Ovary (tissue), 7 donors: ENCODE measurements at regions not wholly inside any gene's neighbourhood (a gene's known extent, or its start where the extent isn't known, plus 50 kb on each side); places are given as distances from the start of the nearest gene placed in this dataset.

Experiments
- DNase-seq, 5 donors: peaks; one replicate each; pipeline ENCODE4 v3.0.0-alpha.2; 2019 to 2020
- H3K27ac ChIP-seq, 2 donors: fragments of 200-600 bp; one replicate each; pipeline versions ENCODE4 v1.5.1 to v1.8.0; 2019 to 2022
- H3K27me3 ChIP-seq: fragments of 200-600 bp; one replicate; pipeline ENCODE4 v1.8.0; 2022
- H3K36me3 ChIP-seq: fragments of 200-600 bp; sonication (generic); one replicate; pipeline ENCODE4 v1.5.1; 2019
- H3K4me1 ChIP-seq: one replicate; pipeline ENCODE4 v1.8.1; 2013; ENCODE audit warnings: mild to moderate bottlenecking, moderate library complexity; ENCODE audit not compliant: insufficient read depth
- H3K4me3 ChIP-seq: fragments of 200-600 bp; sonication (generic); one replicate; pipeline ENCODE4 v1.5.1; 2017
- H3K9me3 ChIP-seq, 2 donors: fragments of 200-600 bp in 1 of 2; sonication (generic) in 1 of 2; one replicate each; pipeline versions ENCODE4 v1.5.1 to v1.8.1; 2013 to 2019; ENCODE audit warnings: mild to moderate bottlenecking in 1 of 2, moderate library complexity in 1 of 2
- EP300 ChIP-seq: sonication (generic); formaldehyde crosslinking; IDR thresholded peaks from one replicate; pipeline ENCODE4 v1.6.1; 2017; ENCODE audit warnings: antibody characterized with exemption
- POLR2A ChIP-seq: fragments of 450-650 bp; IDR thresholded peaks from one replicate; pipeline ENCODE4 v1.6.1; 2017; ENCODE audit warnings: antibody characterized with exemption, mild to moderate bottlenecking, moderate library complexity
- WGBS, 3 donors: extraction: QIAGEN DNeasy Blood & Tissue Kit in 1 of 3; methylation state at CpG; one replicate each; pipeline versions ENCODE4 v1.1.5 to v1.1.7; 2013 to 2017; 5-methylcytosine and 5-hydroxymethylcytosine counted together
- intact Hi-C, 4 donors: fragments of 100-400 bp; cut with DNase I; formaldehyde crosslinking; loops; one replicate each; pipeline versions ENCODE4 v1.11.0 to v1.15.1; 2022 to 2023
- TF ChIP-seq, protein P1 (sequence below), 3 donors: fragments of 450-650 bp in 2 of 3; fragments of 200-600 bp in 1 of 3; IDR thresholded peaks; one replicate each; pipeline versions ENCODE4 v1.5.1 to v1.8.0; 2016 to 2022; ENCODE audit warnings: antibody characterized with exemption in 3 of 3, mild to moderate bottlenecking in 1 of 3
- donor health status: DM: no; HTN: no; CAD: no; lungs with moderate emphysema.
- donor health status: DM: no; HTN: no; CAD: no.
- donor health status: Bipolar disorder and iron deficiency.
- donor health status: DM: no; HTN: no; CAD: no.
- donor health status: DM: yes; HTN: yes; CAD: no.

GRCh38 chr16:6218855-6219254, 1113.8 kb upstream of the RBFOX1 start:
- H3K27me3 ChIP-seq: no peaks in the 10 kb centered on the region
- no peak overlapping the region for H3K4me3 ChIP-seq
- DNase-seq: no peak
- H3K27ac ChIP-seq: no peak overlapping the region
- 38 to 54% (median 41%) methylated on average over 3 of the region's 3 CpGs for WGBS, 3 donors
- TF ChIP-seq, protein P1, sequence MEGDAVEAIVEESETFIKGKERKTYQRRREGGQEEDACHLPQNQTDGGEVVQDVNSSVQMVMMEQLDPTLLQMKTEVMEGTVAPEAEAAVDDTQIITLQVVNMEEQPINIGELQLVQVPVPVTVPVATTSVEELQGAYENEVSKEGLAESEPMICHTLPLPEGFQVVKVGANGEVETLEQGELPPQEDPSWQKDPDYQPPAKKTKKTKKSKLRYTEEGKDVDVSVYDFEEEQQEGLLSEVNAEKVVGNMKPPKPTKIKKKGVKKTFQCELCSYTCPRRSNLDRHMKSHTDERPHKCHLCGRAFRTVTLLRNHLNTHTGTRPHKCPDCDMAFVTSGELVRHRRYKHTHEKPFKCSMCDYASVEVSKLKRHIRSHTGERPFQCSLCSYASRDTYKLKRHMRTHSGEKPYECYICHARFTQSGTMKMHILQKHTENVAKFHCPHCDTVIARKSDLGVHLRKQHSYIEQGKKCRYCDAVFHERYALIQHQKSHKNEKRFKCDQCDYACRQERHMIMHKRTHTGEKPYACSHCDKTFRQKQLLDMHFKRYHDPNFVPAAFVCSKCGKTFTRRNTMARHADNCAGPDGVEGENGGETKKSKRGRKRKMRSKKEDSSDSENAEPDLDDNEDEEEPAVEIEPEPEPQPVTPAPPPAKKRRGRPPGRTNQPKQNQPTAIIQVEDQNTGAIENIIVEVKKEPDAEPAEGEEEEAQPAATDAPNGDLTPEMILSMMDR (IDR thresholded peaks at IDR 0.05): no peak
- TF ChIP-seq POLR2A: no peak
- TF ChIP-seq EP300: no peak
- H3K36me3 ChIP-seq: no peaks in the 10 kb centered on the region
- H3K4me1 ChIP-seq: no peaks in the 10 kb centered on the region
- intact Hi-C loops: no loop called here
- no peaks in the 10 kb centered on the region for H3K9me3 ChIP-seq

DNA sequence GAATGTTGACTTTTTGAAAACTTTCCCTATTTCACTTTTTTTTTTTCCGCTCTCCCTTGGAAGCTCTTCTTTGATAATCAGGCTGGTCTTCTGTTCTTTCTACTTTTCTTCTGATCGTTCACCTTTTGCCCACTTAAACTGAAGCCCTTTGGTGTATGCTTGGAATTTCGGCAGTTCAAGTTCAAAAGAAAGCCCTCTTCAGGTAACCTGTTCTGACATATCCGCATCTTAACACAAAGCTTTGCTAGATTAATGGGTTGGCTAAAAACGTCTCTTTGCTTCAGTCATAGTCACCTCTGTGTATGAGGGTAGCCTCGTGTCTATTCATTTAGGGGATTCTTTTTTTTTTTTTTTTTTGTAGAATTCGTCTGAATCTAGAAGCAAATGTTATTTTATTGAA, 1115.8 kb upstream of the RBFOX1 start:
- no peaks in the 10 kb centered on the region for H3K27me3 ChIP-seq
- 48 to 70% (median 50%) methylated on average over 7 of the region's 7 CpGs for WGBS, 3 donors
- H3K36me3 ChIP-seq: no peaks in the 10 kb centered on the region
- no peaks in the 10 kb centered on the region for H3K9me3 ChIP-seq
- no peak for DNase-seq
- H3K4me1 ChIP-seq: no peaks in the 10 kb centered on the region
- intact Hi-C loops: no loop called here
- no peak overlapping the region for H3K27ac ChIP-seq
- TF ChIP-seq EP300 (no peak), POLR2A (no peak)
- TF ChIP-seq, protein P1 (IDR thresholded peaks at IDR 0.05): no peak
- H3K4me3 ChIP-seq: no peak overlapping the region

DNA sequence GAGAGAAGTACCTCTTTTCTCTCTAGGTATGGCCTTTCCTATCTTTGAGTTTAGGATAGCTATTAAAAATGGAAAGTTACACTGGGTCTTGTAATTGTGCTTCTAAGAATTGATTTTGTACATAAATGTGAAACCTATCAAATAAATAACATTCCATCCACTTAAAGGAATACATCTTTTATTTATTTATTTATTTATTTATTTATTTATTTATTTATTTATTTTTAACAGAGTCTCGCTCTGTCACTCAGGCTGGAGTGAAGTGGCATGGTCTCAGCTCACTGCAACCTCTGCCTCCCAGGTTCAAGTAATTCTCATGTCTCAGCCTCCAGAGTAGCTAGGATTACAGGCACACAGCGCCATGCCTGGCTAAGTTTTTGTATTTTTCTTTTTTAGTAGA, 1114.0 kb upstream of the EEF2KMT start:
- intact Hi-C loops: no loop called here
- Histone ChIP-seq H3K36me3 (no peaks in the 10 kb centered on the region), H3K27me3 (no peaks in the 10 kb centered on the region), H3K4me3 (no peak overlapping the region), H3K4me1 (no peaks in the 10 kb centered on the region), H3K9me3 (no peaks in the 10 kb centered on the region), H3K27ac (no peak overlapping the region)
- 64 to 85% (median 83%) methylated on average over 2 of the region's 2 CpGs for WGBS, 3 donors
- no peak for DNase-seq
- TF ChIP-seq EP300: no peak
- TF ChIP-seq, protein P1 (IDR thresholded peaks at IDR 0.05): no peak
- TF ChIP-seq POLR2A: no peak

DNA sequence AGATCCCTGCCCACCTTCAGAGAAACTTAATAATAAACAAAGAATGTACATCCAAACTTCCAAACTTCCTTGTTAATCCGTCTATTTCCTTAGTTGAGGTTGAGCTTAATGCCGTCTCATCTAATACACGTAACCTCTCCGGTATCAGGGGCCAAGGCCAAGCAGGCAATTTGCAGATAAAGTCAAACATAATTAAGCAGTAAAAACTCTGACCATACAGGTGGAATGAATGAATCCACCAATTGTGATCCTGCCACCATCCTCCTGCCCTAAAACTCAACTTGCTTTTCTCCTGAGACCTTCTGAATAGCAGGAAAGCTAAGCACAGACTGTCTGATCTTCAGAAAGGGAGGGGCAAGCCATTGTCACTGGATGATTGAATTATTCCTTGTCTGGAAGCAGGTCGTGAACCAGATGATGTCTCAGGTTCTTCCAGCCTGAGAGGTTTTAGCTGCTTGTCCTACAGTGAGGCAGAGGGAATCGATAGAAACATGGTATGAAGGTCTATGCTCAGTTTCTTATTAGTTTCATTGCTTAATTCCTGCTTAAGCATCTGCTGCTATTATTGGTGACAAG, 1111.8 kb upstream of the EEF2KMT start:
- 23 to 25% (median 24%) methylated on average over 6 of the region's 6 CpGs for WGBS, 3 donors
- no peak for TF ChIP-seq EP300
- TF ChIP-seq POLR2A: no peak
- TF ChIP-seq, protein P1 (IDR thresholded peaks at IDR 0.05): no peak
- no peaks in the 10 kb centered on the region for H3K4me1 ChIP-seq

More for the DNA sequence above, 1111.8 kb upstream of the EEF2KMT start:
- Histone ChIP-seq H3K36me3 (no peaks in the 10 kb centered on the region), H3K27ac (no peak overlapping the region), H3K27me3 (no peaks in the 10 kb centered on the region), H3K4me3 (no peak overlapping the region), H3K9me3 (no peaks in the 10 kb centered on the region)
- intact Hi-C loops: no loop called here
- DNase-seq: no peak
